ENCODE measurements at regions not wholly inside any gene's neighbourhood (a gene's known extent, or its start where the extent isn't known, plus 50 kb on each side); places are given as distances from the start of the nearest gene placed in this dataset.

DNA sequence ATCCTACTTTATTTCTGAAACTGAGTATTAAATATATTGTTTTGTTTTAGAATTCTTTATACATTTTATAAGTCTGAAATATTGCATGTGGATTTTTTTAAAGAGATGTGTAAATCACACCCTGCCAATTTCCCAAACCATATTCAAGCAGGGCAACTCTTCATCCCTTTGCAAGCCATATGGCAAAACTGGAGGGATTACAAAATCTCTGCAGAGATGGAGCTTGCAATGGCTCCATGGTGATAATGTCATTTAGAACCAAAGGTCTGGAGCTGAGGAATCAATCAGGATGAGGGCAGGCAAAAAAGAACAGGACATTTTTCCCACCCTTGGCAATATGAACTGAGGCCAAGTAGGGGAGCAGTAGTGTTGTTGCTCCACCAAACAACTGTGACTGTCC is 173.4 kb downstream of the BMP4 start:
- H3K27me3 ChIP-seq (ENCODE audit: insufficient read depth, low read depth): no peaks in the 10 kb centered on the region
- no peak overlapping the region for H3K4me3 ChIP-seq
- no peaks in the 10 kb centered on the region for H3K4me1 ChIP-seq (replicated peaks; ENCODE audit: insufficient read depth)
- H3K9me3 ChIP-seq (ENCODE audit: insufficient read depth, low read depth): peaks cover 8% of the 10 kb centered on the region; the same call in 1 of the 2 replicates
- H2AFZ ChIP-seq: no peak overlapping the region
- no peaks in the 10 kb centered on the region for H4K20me1 ChIP-seq (ENCODE audit: insufficient read depth)
- H3F3A ChIP-seq (ENCODE audit: insufficient read depth, low read depth): no peaks in the 10 kb centered on the region
- TF ChIP-seq, protein P1, sequence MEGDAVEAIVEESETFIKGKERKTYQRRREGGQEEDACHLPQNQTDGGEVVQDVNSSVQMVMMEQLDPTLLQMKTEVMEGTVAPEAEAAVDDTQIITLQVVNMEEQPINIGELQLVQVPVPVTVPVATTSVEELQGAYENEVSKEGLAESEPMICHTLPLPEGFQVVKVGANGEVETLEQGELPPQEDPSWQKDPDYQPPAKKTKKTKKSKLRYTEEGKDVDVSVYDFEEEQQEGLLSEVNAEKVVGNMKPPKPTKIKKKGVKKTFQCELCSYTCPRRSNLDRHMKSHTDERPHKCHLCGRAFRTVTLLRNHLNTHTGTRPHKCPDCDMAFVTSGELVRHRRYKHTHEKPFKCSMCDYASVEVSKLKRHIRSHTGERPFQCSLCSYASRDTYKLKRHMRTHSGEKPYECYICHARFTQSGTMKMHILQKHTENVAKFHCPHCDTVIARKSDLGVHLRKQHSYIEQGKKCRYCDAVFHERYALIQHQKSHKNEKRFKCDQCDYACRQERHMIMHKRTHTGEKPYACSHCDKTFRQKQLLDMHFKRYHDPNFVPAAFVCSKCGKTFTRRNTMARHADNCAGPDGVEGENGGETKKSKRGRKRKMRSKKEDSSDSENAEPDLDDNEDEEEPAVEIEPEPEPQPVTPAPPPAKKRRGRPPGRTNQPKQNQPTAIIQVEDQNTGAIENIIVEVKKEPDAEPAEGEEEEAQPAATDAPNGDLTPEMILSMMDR (conservative IDR thresholded peaks at IDR 0.05): no peak
- no peak for TF ChIP-seq EZH2 (IDR thresholded peaks at IDR 0.05; ENCODE audit: low read depth)
- POLR2A ChIA-PET (ENCODE audit: unreplicated experiment): no interaction called here
- H3K36me3 ChIP-seq (ENCODE audit: low read depth): no peaks in the 10 kb centered on the region
- H3K79me2 ChIP-seq (ENCODE audit: low read depth): no peaks in the 10 kb centered on the region
- H3K4me2 ChIP-seq: no peak overlapping the region
- BruUV-seq (replicated peaks): no TSS peak
- CTCF ChIA-PET: no interaction called here
- intact Hi-C loops (cut with micrococcal nuclease; ENCODE audit: unreplicated experiment): no loop called here
- H3K27ac ChIP-seq: no peak overlapping the region
- H3K9me2 ChIP-seq (ENCODE audit: insufficient read depth): no peaks in the 10 kb centered on the region
- DNase-seq: no peak

DNA sequence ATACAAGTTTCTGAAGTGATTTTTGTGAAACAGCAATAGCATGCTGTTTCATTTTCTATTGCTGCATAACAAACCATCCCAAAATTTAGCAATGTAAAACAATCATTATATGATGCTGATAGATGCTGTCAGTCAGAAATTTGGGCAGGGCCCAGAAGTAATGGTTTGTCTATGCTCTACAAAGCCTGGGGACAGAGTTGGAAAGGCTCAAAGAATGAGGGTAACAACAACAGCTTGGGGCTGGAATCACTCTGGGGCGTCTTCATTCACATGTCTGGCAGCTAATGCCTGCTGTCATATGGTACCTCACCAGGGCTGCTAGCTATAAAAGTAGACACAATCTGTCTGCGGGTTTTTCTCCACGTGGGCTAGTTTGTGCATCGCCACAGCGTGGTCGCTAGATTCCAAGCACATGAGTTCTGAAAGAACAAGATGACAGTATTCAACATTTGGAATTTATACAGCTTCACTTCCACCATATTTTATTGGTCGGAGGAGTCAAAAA is 176.5 kb downstream of the BMP4 start:
- POLR2A ChIA-PET (ENCODE audit: unreplicated experiment): no interaction called here
- Histone ChIP-seq H3K9me2 (ENCODE audit: insufficient read depth) (no peaks in the 10 kb centered on the region), H4K20me1 (ENCODE audit: insufficient read depth) (no peaks in the 10 kb centered on the region), H2AFZ (no peak overlapping the region), H3K36me3 (ENCODE audit: low read depth) (no peaks in the 10 kb centered on the region), H3K4me1 (replicated peaks; ENCODE audit: insufficient read depth) (no peaks in the 10 kb centered on the region), H3K4me2 (no peak overlapping the region), H3K27ac (no peak overlapping the region), H3K9me3 (ENCODE audit: insufficient read depth, low read depth) (peaks cover 3% of the 10 kb centered on the region; the same call in 1 of the 2 replicates), H3F3A (ENCODE audit: insufficient read depth, low read depth) (no peaks in the 10 kb centered on the region), H3K27me3 (ENCODE audit: insufficient read depth, low read depth) (no peaks in the 10 kb centered on the region), H3K79me2 (ENCODE audit: low read depth) (no peaks in the 10 kb centered on the region), H3K4me3 (no peak overlapping the region)
- CTCF ChIA-PET: no interaction called here
- no peak for DNase-seq
- TF ChIP-seq EZH2 (IDR thresholded peaks at IDR 0.05; ENCODE audit: low read depth): no peak
- TF ChIP-seq, protein P1 (conservative IDR thresholded peaks at IDR 0.05): no peak
- intact Hi-C loops (cut with micrococcal nuclease; ENCODE audit: unreplicated experiment): no loop called here
- BruUV-seq (replicated peaks): no TSS peak

DNA sequence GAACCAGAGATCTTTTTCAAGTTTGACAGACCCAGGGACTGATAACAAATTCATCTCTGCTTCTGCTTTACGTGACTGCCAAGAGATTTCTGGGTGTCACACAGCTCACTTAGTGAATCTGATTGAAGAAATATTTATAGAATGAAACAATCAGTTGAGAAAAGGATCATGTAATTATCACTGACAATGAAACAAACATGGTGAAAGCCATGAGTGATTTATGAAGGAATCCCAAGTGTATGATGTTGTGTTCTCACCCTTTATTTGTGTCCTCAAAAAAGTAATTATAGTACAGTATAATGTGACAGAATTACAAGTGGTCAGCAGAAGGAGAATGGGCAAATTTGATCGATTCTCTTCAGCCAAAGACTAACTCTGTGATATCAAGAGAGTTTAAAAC is 177.3 kb downstream of the BMP4 start:
- Histone ChIP-seq H3K4me3 (no peak overlapping the region), H3K9me3 (ENCODE audit: insufficient read depth, low read depth) (no peaks in the 10 kb centered on the region), H2AFZ (no peak overlapping the region), H4K20me1 (ENCODE audit: insufficient read depth) (no peaks in the 10 kb centered on the region), H3K36me3 (ENCODE audit: low read depth) (no peaks in the 10 kb centered on the region), H3K4me1 (replicated peaks; ENCODE audit: insufficient read depth) (no peaks in the 10 kb centered on the region), H3K27ac (no peak overlapping the region), H3K9me2 (ENCODE audit: insufficient read depth) (no peaks in the 10 kb centered on the region), H3K4me2 (no peak overlapping the region), H3K27me3 (ENCODE audit: insufficient read depth, low read depth) (no peaks in the 10 kb centered on the region), H3K79me2 (ENCODE audit: low read depth) (no peaks in the 10 kb centered on the region), H3F3A (ENCODE audit: insufficient read depth, low read depth) (no peaks in the 10 kb centered on the region)
- TF ChIP-seq, protein P1 (conservative IDR thresholded peaks at IDR 0.05): no peak
- DNase-seq: no peak
- ChIA-PET CTCF (no interaction called here), POLR2A (ENCODE audit: unreplicated experiment) (no interaction called here)
- intact Hi-C loops (cut with micrococcal nuclease; ENCODE audit: unreplicated experiment): no loop called here
- no TSS peak for BruUV-seq (replicated peaks)
